K562 (cell line): ENCODE measurements at regions not wholly inside any gene's neighbourhood (a gene's known extent, or its start where the extent isn't known, plus 50 kb on each side); places are given as distances from the start of the nearest gene placed in this dataset.
A peak's percentile ranks its signal among the peaks of the same experiment; 100 is the strongest.

Source experiments
- MXI1 ChIP-seq: IDR thresholded peaks from 2 replicates; pipeline ENCODE4 v1.6.1; 2011; ENCODE audit warnings: low read depth, mild to moderate bottlenecking, improper control_type of control experiment, low read length
- RAD21 ChIP-seq, 2 experiments: fragments of 250-450 bp in 1 of 2; fragments of 450-650 bp in 1 of 2; sonication (Bioruptor Pico) in 1 of 2; formaldehyde crosslinking in 1 of 2; IDR thresholded peaks in 1 of 2; conservative IDR thresholded peaks in 1 of 2; 2 replicates each; pipeline versions ENCODE4 v1.4.0 to v1.8.0; 2020 to 2022; ENCODE audit warnings: mild to moderate bottlenecking in 2 of 2, moderate library complexity in 1 of 2
- REST ChIP-seq, 2 experiments: fragments of 450-650 bp; formaldehyde crosslinking in 1 of 2; IDR thresholded peaks; 2 replicates each; pipeline versions ENCODE4 v1.4.0 to v1.6.1; 2014 to 2020; ENCODE audit warnings: mild to moderate bottlenecking in 2 of 2, borderline replicate concordance in 1 of 2, low read depth in 1 of 2
- SP1 ChIP-seq: sonication (generic); formaldehyde crosslinking; IDR thresholded peaks from 2 replicates; pipeline ENCODE4 v1.8.1; 2022; ENCODE audit warnings: mild to moderate bottlenecking, missing genetic modification reagents
- ZNF239 ChIP-seq: fragments of 250-450 bp; sonication (Bioruptor Pico); IDR thresholded peaks from 2 replicates; pipeline ENCODE4 v1.4.0; 2020; ENCODE audit warnings: mild to moderate bottlenecking
- TF ChIP-seq, protein P1 (sequence below): fragments of 200-600 bp; sonication (generic); IDR thresholded peaks from one replicate; pipeline ENCODE4 v1.6.1; 2012; ENCODE audit warnings: mild to moderate bottlenecking, low read depth, low read length, inconsistent platforms

GRCh38 chr7:157467496-157468212, 130.8 kb downstream of the DNAJB6 start (continued):
- TF ChIP-seq, protein P1, sequence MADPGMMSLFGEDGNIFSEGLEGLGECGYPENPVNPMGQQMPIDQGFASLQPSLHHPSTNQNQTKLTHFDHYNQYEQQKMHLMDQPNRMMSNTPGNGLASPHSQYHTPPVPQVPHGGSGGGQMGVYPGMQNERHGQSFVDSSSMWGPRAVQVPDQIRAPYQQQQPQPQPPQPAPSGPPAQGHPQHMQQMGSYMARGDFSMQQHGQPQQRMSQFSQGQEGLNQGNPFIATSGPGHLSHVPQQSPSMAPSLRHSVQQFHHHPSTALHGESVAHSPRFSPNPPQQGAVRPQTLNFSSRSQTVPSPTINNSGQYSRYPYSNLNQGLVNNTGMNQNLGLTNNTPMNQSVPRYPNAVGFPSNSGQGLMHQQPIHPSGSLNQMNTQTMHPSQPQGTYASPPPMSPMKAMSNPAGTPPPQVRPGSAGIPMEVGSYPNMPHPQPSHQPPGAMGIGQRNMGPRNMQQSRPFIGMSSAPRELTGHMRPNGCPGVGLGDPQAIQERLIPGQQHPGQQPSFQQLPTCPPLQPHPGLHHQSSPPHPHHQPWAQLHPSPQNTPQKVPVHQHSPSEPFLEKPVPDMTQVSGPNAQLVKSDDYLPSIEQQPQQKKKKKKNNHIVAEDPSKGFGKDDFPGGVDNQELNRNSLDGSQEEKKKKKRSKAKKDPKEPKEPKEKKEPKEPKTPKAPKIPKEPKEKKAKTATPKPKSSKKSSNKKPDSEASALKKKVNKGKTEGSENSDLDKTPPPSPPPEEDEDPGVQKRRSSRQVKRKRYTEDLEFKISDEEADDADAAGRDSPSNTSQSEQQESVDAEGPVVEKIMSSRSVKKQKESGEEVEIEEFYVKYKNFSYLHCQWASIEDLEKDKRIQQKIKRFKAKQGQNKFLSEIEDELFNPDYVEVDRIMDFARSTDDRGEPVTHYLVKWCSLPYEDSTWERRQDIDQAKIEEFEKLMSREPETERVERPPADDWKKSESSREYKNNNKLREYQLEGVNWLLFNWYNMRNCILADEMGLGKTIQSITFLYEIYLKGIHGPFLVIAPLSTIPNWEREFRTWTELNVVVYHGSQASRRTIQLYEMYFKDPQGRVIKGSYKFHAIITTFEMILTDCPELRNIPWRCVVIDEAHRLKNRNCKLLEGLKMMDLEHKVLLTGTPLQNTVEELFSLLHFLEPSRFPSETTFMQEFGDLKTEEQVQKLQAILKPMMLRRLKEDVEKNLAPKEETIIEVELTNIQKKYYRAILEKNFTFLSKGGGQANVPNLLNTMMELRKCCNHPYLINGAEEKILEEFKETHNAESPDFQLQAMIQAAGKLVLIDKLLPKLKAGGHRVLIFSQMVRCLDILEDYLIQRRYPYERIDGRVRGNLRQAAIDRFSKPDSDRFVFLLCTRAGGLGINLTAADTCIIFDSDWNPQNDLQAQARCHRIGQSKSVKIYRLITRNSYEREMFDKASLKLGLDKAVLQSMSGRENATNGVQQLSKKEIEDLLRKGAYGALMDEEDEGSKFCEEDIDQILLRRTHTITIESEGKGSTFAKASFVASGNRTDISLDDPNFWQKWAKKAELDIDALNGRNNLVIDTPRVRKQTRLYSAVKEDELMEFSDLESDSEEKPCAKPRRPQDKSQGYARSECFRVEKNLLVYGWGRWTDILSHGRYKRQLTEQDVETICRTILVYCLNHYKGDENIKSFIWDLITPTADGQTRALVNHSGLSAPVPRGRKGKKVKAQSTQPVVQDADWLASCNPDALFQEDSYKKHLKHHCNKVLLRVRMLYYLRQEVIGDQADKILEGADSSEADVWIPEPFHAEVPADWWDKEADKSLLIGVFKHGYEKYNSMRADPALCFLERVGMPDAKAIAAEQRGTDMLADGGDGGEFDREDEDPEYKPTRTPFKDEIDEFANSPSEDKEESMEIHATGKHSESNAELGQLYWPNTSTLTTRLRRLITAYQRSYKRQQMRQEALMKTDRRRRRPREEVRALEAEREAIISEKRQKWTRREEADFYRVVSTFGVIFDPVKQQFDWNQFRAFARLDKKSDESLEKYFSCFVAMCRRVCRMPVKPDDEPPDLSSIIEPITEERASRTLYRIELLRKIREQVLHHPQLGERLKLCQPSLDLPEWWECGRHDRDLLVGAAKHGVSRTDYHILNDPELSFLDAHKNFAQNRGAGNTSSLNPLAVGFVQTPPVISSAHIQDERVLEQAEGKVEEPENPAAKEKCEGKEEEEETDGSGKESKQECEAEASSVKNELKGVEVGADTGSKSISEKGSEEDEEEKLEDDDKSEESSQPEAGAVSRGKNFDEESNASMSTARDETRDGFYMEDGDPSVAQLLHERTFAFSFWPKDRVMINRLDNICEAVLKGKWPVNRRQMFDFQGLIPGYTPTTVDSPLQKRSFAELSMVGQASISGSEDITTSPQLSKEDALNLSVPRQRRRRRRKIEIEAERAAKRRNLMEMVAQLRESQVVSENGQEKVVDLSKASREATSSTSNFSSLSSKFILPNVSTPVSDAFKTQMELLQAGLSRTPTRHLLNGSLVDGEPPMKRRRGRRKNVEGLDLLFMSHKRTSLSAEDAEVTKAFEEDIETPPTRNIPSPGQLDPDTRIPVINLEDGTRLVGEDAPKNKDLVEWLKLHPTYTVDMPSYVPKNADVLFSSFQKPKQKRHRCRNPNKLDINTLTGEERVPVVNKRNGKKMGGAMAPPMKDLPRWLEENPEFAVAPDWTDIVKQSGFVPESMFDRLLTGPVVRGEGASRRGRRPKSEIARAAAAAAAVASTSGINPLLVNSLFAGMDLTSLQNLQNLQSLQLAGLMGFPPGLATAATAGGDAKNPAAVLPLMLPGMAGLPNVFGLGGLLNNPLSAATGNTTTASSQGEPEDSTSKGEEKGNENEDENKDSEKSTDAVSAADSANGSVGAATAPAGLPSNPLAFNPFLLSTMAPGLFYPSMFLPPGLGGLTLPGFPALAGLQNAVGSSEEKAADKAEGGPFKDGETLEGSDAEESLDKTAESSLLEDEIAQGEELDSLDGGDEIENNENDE, result no peak
- peak; percentile 56 to 67 for TF ChIP-seq RAD21 (CRISPR knock-in tag; conservative IDR thresholded peaks at IDR 0.05 in 1 of 2, IDR thresholded peaks at IDR 0.05 in 1 of 2)
- TF ChIP-seq MXI1, result no peak
- TF ChIP-seq SP1 (CRISPR knock-in tag), result no peak
- TF ChIP-seq REST (IDR thresholded peaks at IDR 0.05; ENCODE audit: borderline replicate concordance), result peak; percentile 61
- TF ChIP-seq REST (CRISPR knock-in tag; IDR thresholded peaks at IDR 0.05; ENCODE audit: low read depth), result no peak
- TF ChIP-seq ZNF239, result no peak
